ENCODE measurements at regions not wholly inside any gene's neighbourhood (a gene's known extent, or its start where the extent isn't known, plus 50 kb on each side); places are given as distances from the start of the nearest gene placed in this dataset.
"Not testable (repeated sequence)": the region's sequence is repeated elsewhere in the genome, so short reads cannot be mapped to it uniquely, and the experiment has no call there.

GRCh38 chr15:66873331-66873730 lies 171.3 kb downstream of the SMAD6 start:
- TF ChIP-seq POLR2A (IDR thresholded peaks at IDR 0.05; ENCODE audit: low read depth, low read length); CTCF (IDR thresholded peaks at IDR 0.05 in 2 of 3, conservative IDR thresholded peaks at IDR 0.05 in 1 of 3; ENCODE audit: control insufficient read depth in 2 of 3, extremely low read depth in 1 of 3, insufficient read depth in 1 of 3, low read depth in 3 of 3, low read length in 3 of 3); MAX (IDR thresholded peaks at IDR 0.05; ENCODE audit: low read depth, low read length); EP300 (IDR thresholded peaks at IDR 0.05; ENCODE audit: borderline replicate concordance in 1 of 2, control insufficient read depth in 1 of 2, low read depth in 2 of 2, low read length in 2 of 2): not testable (repeated sequence)
